ENCODE measurements at regions not wholly inside any gene's neighbourhood (a gene's known extent, or its start where the extent isn't known, plus 50 kb on each side); places are given as distances from the start of the nearest gene placed in this dataset.
A peak's percentile ranks its signal among the peaks of the same experiment; 100 is the strongest.

GRCh38 chr1:198948895-198949659 is 310.2 kb downstream of the PTPRC start:
- no peak for DNase-seq
- Histone ChIP-seq H3K18ac (ENCODE audit: low read length) (no peak overlapping the region), H3K4me3 (ENCODE audit: low read depth, low read length) (no peak overlapping the region), H2AK5ac (ENCODE audit: low read length) (no peak overlapping the region), H2AFZ (ENCODE audit: insufficient read depth, low read length, poor library complexity) (no peak overlapping the region), H3K79me2 (ENCODE audit: control insufficient read depth, insufficient read depth, low read length, poor library complexity) (no peaks in the 10 kb centered on the region), H2BK12ac (ENCODE audit: low read length) (no peak overlapping the region), H3K23ac (ENCODE audit: low read length) (no peak overlapping the region), H3K14ac (ENCODE audit: low read length) (no peak overlapping the region), H4K8ac (ENCODE audit: low read depth, low read length) (no peak overlapping the region), H3K27ac (ENCODE audit: low read depth, low read length) (no peak overlapping the region), H4K91ac (ENCODE audit: low read depth, low read length) (no peak overlapping the region), H3K36me3 (ENCODE audit: control insufficient read depth in 1 of 2, insufficient read depth in 2 of 2, low read length in 2 of 2) (no peaks in the 10 kb centered on the region), H2BK120ac (ENCODE audit: insufficient read depth, low read length, poor library complexity) (no peak overlapping the region), H4K12ac (ENCODE audit: low read depth, low read length) (no peak overlapping the region), H2BK5ac (ENCODE audit: low read depth, low read length, poor library complexity) (no peak overlapping the region), H3K9ac (ENCODE audit: low read length) (no peak overlapping the region), H3K27me3 (ENCODE audit: insufficient read depth, low read length) (no peaks in the 10 kb centered on the region), H3K4me1 (ENCODE audit: control insufficient read depth in 1 of 2, insufficient read depth in 2 of 2, low read length in 2 of 2) (no peaks in the 10 kb centered on the region), H3K4me2 (ENCODE audit: low read length) (no peak overlapping the region), H3K79me1 (ENCODE audit: low read length) (no peaks in the 10 kb centered on the region), H3K4ac (ENCODE audit: low read depth, low read length) (no peak overlapping the region), H3K9me3 (ENCODE audit: insufficient read depth, low read depth, low read length) (no peaks in the 10 kb centered on the region)
- WGBS (ENCODE audit: extremely low coverage, insufficient coverage, insufficient read length): no CpG with 5 or more reads among the region's 28 CpGs

GRCh38 chr1:198950036-198950435 is 311.2 kb downstream of the PTPRC start:
- DNase-seq: peak; percentile 52 to 85
- Histone ChIP-seq H2BK12ac (ENCODE audit: low read length) (no peak overlapping the region), H4K91ac (ENCODE audit: low read depth, low read length) (no peak overlapping the region), H3K9ac (ENCODE audit: low read length) (no peak overlapping the region), H3K18ac (ENCODE audit: low read length) (no peak overlapping the region), H2AFZ (ENCODE audit: insufficient read depth, low read length, poor library complexity) (no peak overlapping the region), H3K4ac (ENCODE audit: low read depth, low read length) (no peak overlapping the region), H2BK120ac (ENCODE audit: insufficient read depth, low read length, poor library complexity) (no peak overlapping the region), H3K79me2 (ENCODE audit: control insufficient read depth, insufficient read depth, low read length, poor library complexity) (no peaks in the 10 kb centered on the region), H3K36me3 (ENCODE audit: control insufficient read depth in 1 of 2, insufficient read depth in 2 of 2, low read length in 2 of 2) (no peaks in the 10 kb centered on the region), H3K14ac (ENCODE audit: low read length) (no peak overlapping the region), H3K27me3 (ENCODE audit: insufficient read depth, low read length) (no peaks in the 10 kb centered on the region), H3K79me1 (ENCODE audit: low read length) (no peaks in the 10 kb centered on the region), H3K27ac (ENCODE audit: low read depth, low read length) (no peak overlapping the region), H3K9me3 (ENCODE audit: insufficient read depth, low read depth, low read length) (no peaks in the 10 kb centered on the region), H3K4me1 (ENCODE audit: control insufficient read depth in 1 of 2, insufficient read depth in 2 of 2, low read length in 2 of 2) (no peaks in the 10 kb centered on the region), H4K8ac (ENCODE audit: low read depth, low read length) (no peak overlapping the region), H3K23ac (ENCODE audit: low read length) (no peak overlapping the region), H4K12ac (ENCODE audit: low read depth, low read length) (no peak overlapping the region), H3K4me2 (ENCODE audit: low read length) (no peak overlapping the region), H2AK5ac (ENCODE audit: low read length) (no peak overlapping the region), H3K4me3 (ENCODE audit: low read depth, low read length) (no peak overlapping the region), H2BK5ac (ENCODE audit: low read depth, low read length, poor library complexity) (no peak overlapping the region)
- WGBS (ENCODE audit: extremely low coverage, insufficient coverage, insufficient read length): no CpG with 5 or more reads among the region's 3 CpGs

GRCh38 chr1:198955085-198955484 is 316.2 kb downstream of the PTPRC start:
- no peak overlapping the region for H3K9ac ChIP-seq (ENCODE audit: low read length)
- H3K79me2 ChIP-seq (ENCODE audit: control insufficient read depth, insufficient read depth, low read length, poor library complexity): no peaks in the 10 kb centered on the region

GRCh38 chr1:198957044-198957443 is 318.2 kb downstream of the PTPRC start:
- H3K4me2 ChIP-seq (ENCODE audit: low read length): no peak overlapping the region
- no peaks in the 10 kb centered on the region for H3K27me3 ChIP-seq (ENCODE audit: insufficient read depth, low read length)

More at GRCh38 chr1:198955085-198955484, 316.2 kb downstream of the PTPRC start:
- Histone ChIP-seq H3K79me1 (ENCODE audit: low read length) (no peaks in the 10 kb centered on the region), H3K4me3 (ENCODE audit: low read depth, low read length) (no peak overlapping the region), H2BK5ac (ENCODE audit: low read depth, low read length, poor library complexity) (no peak overlapping the region), H3K4ac (ENCODE audit: low read depth, low read length) (no peak overlapping the region), H3K4me1 (ENCODE audit: control insufficient read depth in 1 of 2, insufficient read depth in 2 of 2, low read length in 2 of 2) (no peaks in the 10 kb centered on the region), H3K18ac (ENCODE audit: low read length) (no peak overlapping the region), H4K8ac (ENCODE audit: low read depth, low read length) (no peak overlapping the region), H2AK5ac (ENCODE audit: low read length) (no peak overlapping the region), H2BK12ac (ENCODE audit: low read length) (no peak overlapping the region), H3K27ac (ENCODE audit: low read depth, low read length) (no peak overlapping the region), H4K91ac (ENCODE audit: low read depth, low read length) (no peak overlapping the region), H3K9me3 (ENCODE audit: insufficient read depth, low read depth, low read length) (no peaks in the 10 kb centered on the region), H3K36me3 (ENCODE audit: control insufficient read depth in 1 of 2, insufficient read depth in 2 of 2, low read length in 2 of 2) (no peaks in the 10 kb centered on the region), H3K27me3 (ENCODE audit: insufficient read depth, low read length) (no peaks in the 10 kb centered on the region), H2BK120ac (ENCODE audit: insufficient read depth, low read length, poor library complexity) (no peak overlapping the region), H2AFZ (ENCODE audit: insufficient read depth, low read length, poor library complexity) (no peak overlapping the region), H3K14ac (ENCODE audit: low read length) (no peak overlapping the region), H3K23ac (ENCODE audit: low read length) (no peak overlapping the region), H3K4me2 (ENCODE audit: low read length) (no peak overlapping the region), H4K12ac (ENCODE audit: low read depth, low read length) (no peak overlapping the region)
- DNase-seq: no peak

More at GRCh38 chr1:198957044-198957443, 318.2 kb downstream of the PTPRC start:
- H3K4ac ChIP-seq (ENCODE audit: low read depth, low read length): no peak overlapping the region
- no peaks in the 10 kb centered on the region for H3K36me3 ChIP-seq (ENCODE audit: control insufficient read depth in 1 of 2, insufficient read depth in 2 of 2, low read length in 2 of 2)
- no peaks in the 10 kb centered on the region for H3K9me3 ChIP-seq (ENCODE audit: insufficient read depth, low read depth, low read length)
- H4K12ac ChIP-seq (ENCODE audit: low read depth, low read length): no peak overlapping the region
- no peak for DNase-seq
- H2AK5ac ChIP-seq (ENCODE audit: low read length): no peak overlapping the region
- H3K23ac ChIP-seq (ENCODE audit: low read length): no peak overlapping the region
- H3K18ac ChIP-seq (ENCODE audit: low read length): no peak overlapping the region
- no peak overlapping the region for H2AFZ ChIP-seq (ENCODE audit: insufficient read depth, low read length, poor library complexity)
- no peak overlapping the region for H4K91ac ChIP-seq (ENCODE audit: low read depth, low read length)
- no peaks in the 10 kb centered on the region for H3K4me1 ChIP-seq (ENCODE audit: control insufficient read depth in 1 of 2, insufficient read depth in 2 of 2, low read length in 2 of 2)
- H3K27ac ChIP-seq (ENCODE audit: low read depth, low read length): no peak overlapping the region
- H3K4me3 ChIP-seq (ENCODE audit: low read depth, low read length): no peak overlapping the region
- no CpG with 5 or more reads among the region's 1 CpG for WGBS (ENCODE audit: extremely low coverage, insufficient coverage, insufficient read length)
- H3K14ac ChIP-seq (ENCODE audit: low read length): no peak overlapping the region
- H2BK120ac ChIP-seq (ENCODE audit: insufficient read depth, low read length, poor library complexity): no peak overlapping the region
- no peak overlapping the region for H2BK12ac ChIP-seq (ENCODE audit: low read length)
- no peaks in the 10 kb centered on the region for H3K79me1 ChIP-seq (ENCODE audit: low read length)
- H2BK5ac ChIP-seq (ENCODE audit: low read depth, low read length, poor library complexity): no peak overlapping the region
- H3K79me2 ChIP-seq (ENCODE audit: control insufficient read depth, insufficient read depth, low read length, poor library complexity): no peaks in the 10 kb centered on the region
- H4K8ac ChIP-seq (ENCODE audit: low read depth, low read length): no peak overlapping the region
- H3K9ac ChIP-seq (ENCODE audit: low read length): no peak overlapping the region

All from trophoblast cell (in vitro differentiated cells and primary cell).